ENCODE measurements at regions not wholly inside any gene's neighbourhood (a gene's known extent, or its start where the extent isn't known, plus 50 kb on each side); places are given as distances from the start of the nearest gene placed in this dataset.
"Not testable (repeated sequence)": the region's sequence is repeated elsewhere in the genome, so short reads cannot be mapped to it uniquely, and the experiment has no call there.

- no peak for DNase-seq (ENCODE audit: low spot score)
These were observed 401.2 kb downstream of the THBS2 start for GRCh38 chr6:168852376-168852884.

- DNase-seq (ENCODE audit: low spot score), result no peak
These were observed 401.9 kb downstream of the THBS2 start for GRCh38 chr6:168851460-168852375.

GRCh38 chr6:168850027-168850736 is 403.5 kb downstream of the THBS2 start:
- not testable (repeated sequence) for DNase-seq (ENCODE audit: low spot score)

- DNase-seq (ENCODE audit: low spot score), result no peak
These were observed 404.2 kb downstream of the THBS2 start for GRCh38 chr6:168849459-168849858.

GRCh38 chr6:168848797-168849196 is 404.8 kb downstream of the THBS2 start:
- no peak for DNase-seq (ENCODE audit: low spot score)

GRCh38 chr6:168844821-168845609 is 404.0 kb downstream of the SMOC2 start:
- DNase-seq (ENCODE audit: low spot score), result no peak

- not testable (repeated sequence) for DNase-seq (ENCODE audit: low spot score)
These were observed 401.7 kb downstream of the SMOC2 start for GRCh38 chr6:168842632-168843212.

GRCh38 chr6:168841609-168842278 is 400.8 kb downstream of the SMOC2 start:
- no peak for DNase-seq (ENCODE audit: low spot score)

GRCh38 chr6:168840932-168841331 is 399.9 kb downstream of the SMOC2 start:
- not testable (repeated sequence) for DNase-seq (ENCODE audit: low spot score)

- DNase-seq (ENCODE audit: low spot score), result not testable (repeated sequence)
These were observed 399.3 kb downstream of the SMOC2 start for GRCh38 chr6:168840299-168840698.

- DNase-seq (ENCODE audit: low spot score), result no peak
These were observed 397.0 kb downstream of the SMOC2 start for GRCh38 chr6:168838037-168838399.

- DNase-seq (ENCODE audit: low spot score), result no peak
These were observed 396.5 kb downstream of the SMOC2 start for GRCh38 chr6:168837254-168838036.

GRCh38 chr6:168835991-168836390 is 395.0 kb downstream of the SMOC2 start:
- no peak for DNase-seq (ENCODE audit: low spot score)

- DNase-seq (ENCODE audit: low spot score), result no peak
These were observed 393.8 kb downstream of the SMOC2 start for GRCh38 chr6:168834801-168835200.

- no peak for DNase-seq (ENCODE audit: low spot score)
These were observed 393.1 kb downstream of the SMOC2 start for GRCh38 chr6:168834042-168834587.

GRCh38 chr6:168828800-168829199 is 387.8 kb downstream of the SMOC2 start:
- no peak for DNase-seq (ENCODE audit: low spot score)

GRCh38 chr6:168828035-168828434 is 387.1 kb downstream of the SMOC2 start:
- no peak for DNase-seq (ENCODE audit: low spot score)

- DNase-seq (ENCODE audit: low spot score), result no peak
These were observed 386.5 kb downstream of the SMOC2 start for GRCh38 chr6:168827586-168827871.

GRCh38 chr6:168826726-168827585 is 386.0 kb downstream of the SMOC2 start:
- no peak for DNase-seq (ENCODE audit: low spot score)

- no peak for DNase-seq (ENCODE audit: low spot score)
These were observed 385.1 kb downstream of the SMOC2 start for GRCh38 chr6:168826078-168826390.
